ENCODE measurements at regions not wholly inside any gene's neighbourhood (a gene's known extent, or its start where the extent isn't known, plus 50 kb on each side); places are given as distances from the start of the nearest gene placed in this dataset.

- Histone ChIP-seq H3K4me1 (replicated peaks in 1 of 2) (no peaks in the 10 kb centered on the region), H3K9me3 (replicated peaks in 1 of 3) (no peaks in the 10 kb centered on the region), H3K36me3 (replicated peaks in 1 of 2) (no peaks in the 10 kb centered on the region), H3K4me3 (no peak overlapping the region), H3K27me3 (no peaks in the 10 kb centered on the region), H3K27ac (no peak overlapping the region)
- DNase-seq: no peak
- WGBS, 4 donors: 76 to 86% (median 85%) methylated on average over 1 of the region's 1 CpG
- TF ChIP-seq CTCF (IDR thresholded peaks at IDR 0.05) (no peak), POLR2A (IDR thresholded peaks at IDR 0.05) (no peak)
- intact Hi-C loops (cut with DNase I): no loop called here
Measured at GRCh38 chr12:60317361-60317760, 721.5 kb downstream of the SLC16A7 start.

- Histone ChIP-seq H3K9me3 (replicated peaks in 1 of 3) (no peaks in the 10 kb centered on the region), H3K27me3 (no peaks in the 10 kb centered on the region), H3K27ac (no peak overlapping the region), H3K4me3 (no peak overlapping the region), H3K4me1 (replicated peaks in 1 of 2) (no peaks in the 10 kb centered on the region), H3K36me3 (replicated peaks in 1 of 2) (no peaks in the 10 kb centered on the region)
- intact Hi-C loops (cut with DNase I): no loop called here
- DNase-seq: no peak
- 81 to 94% (median 90%) methylated on average over 1 of the region's 1 CpG for WGBS, 4 donors
- TF ChIP-seq POLR2A (IDR thresholded peaks at IDR 0.05) (no peak), CTCF (IDR thresholded peaks at IDR 0.05) (no peak)
Measured at GRCh38 chr12:60324746-60325145, 728.9 kb downstream of the SLC16A7 start.

GRCh38 chr12:60333461-60333860 lies 737.6 kb downstream of the SLC16A7 start:
- H3K4me3 ChIP-seq: no peak overlapping the region
- no peak for DNase-seq
- intact Hi-C loops (cut with DNase I): no loop called here
- no peak for TF ChIP-seq CTCF (IDR thresholded peaks at IDR 0.05)
- H3K36me3 ChIP-seq (replicated peaks in 1 of 2): no peaks in the 10 kb centered on the region
- 49 to 53% (median 52%) methylated on average over 6 of the region's 6 CpGs for WGBS, 4 donors
- no peaks in the 10 kb centered on the region for H3K27me3 ChIP-seq
- H3K4me1 ChIP-seq (replicated peaks in 1 of 2): no peaks in the 10 kb centered on the region
- H3K9me3 ChIP-seq (replicated peaks in 1 of 3): no peaks in the 10 kb centered on the region
- no peak overlapping the region for H3K27ac ChIP-seq

GRCh38 chr12:60335745-60336144 lies 739.9 kb downstream of the SLC16A7 start:
- DNase-seq: no peak
- H3K4me3 ChIP-seq: no peak overlapping the region
- no peaks in the 10 kb centered on the region for H3K4me1 ChIP-seq (replicated peaks in 1 of 2)
- TF ChIP-seq POLR2A (IDR thresholded peaks at IDR 0.05) (no peak), CTCF (IDR thresholded peaks at IDR 0.05) (no peak)
- no peaks in the 10 kb centered on the region for H3K9me3 ChIP-seq (replicated peaks in 1 of 3)
- intact Hi-C loops (cut with DNase I): no loop called here
- no peaks in the 10 kb centered on the region for H3K36me3 ChIP-seq (replicated peaks in 1 of 2)
- H3K27ac ChIP-seq: no peak overlapping the region
- no peaks in the 10 kb centered on the region for H3K27me3 ChIP-seq

All from adrenal gland (tissue), 9 donors.